HL-60 (cell line): ENCODE measurements at regions not wholly inside any gene's neighbourhood (a gene's known extent, or its start where the extent isn't known, plus 50 kb on each side); places are given as distances from the start of the nearest gene placed in this dataset.

Experiments used
- DNase-seq, 2 experiments: peaks; one replicate each; pipeline ENCODE4 v3.0.0-alpha.2; 2010 to 2020; ENCODE audit warnings: low read depth in 1 of 2, low spot score in 1 of 2
- H3K27ac ChIP-seq: fragments of 250-450 bp; sonication (Bioruptor Pico); replicated peaks from 2 replicates; pipeline ENCODE4 v1.5.1; 2020; ENCODE audit warnings: mild to moderate bottlenecking, moderate library complexity
- H3K27me3 ChIP-seq: fragments of 250-450 bp; sonication (Bioruptor Pico); 2 replicates; pipeline ENCODE4 v1.5.1; 2021; ENCODE audit warnings: mild to moderate bottlenecking, moderate library complexity; ENCODE audit not compliant: insufficient read depth, poor library complexity, severe bottlenecking
- H3K4me3 ChIP-seq: replicated peaks from 2 replicates; pipeline ENCODE4 v1.5.1; 2011; ENCODE audit warnings: mild to moderate bottlenecking, control low read depth, low read length; ENCODE audit not compliant: insufficient read depth
- CTCF ChIP-seq: IDR thresholded peaks from one replicate; pipeline ENCODE4 v1.5.1; 2011; ENCODE audit warnings: low read length, control low read depth, inconsistent platforms; ENCODE audit not compliant: insufficient read depth
- GABPA ChIP-seq: IDR thresholded peaks from 2 replicates; pipeline ENCODE4 v1.6.1; 2012; ENCODE audit warnings: low read depth
- POLR2AphosphoS5 ChIP-seq: IDR thresholded peaks from 2 replicates; pipeline ENCODE4 v1.6.1; 2012; ENCODE audit warnings: low read depth
- REST ChIP-seq: IDR thresholded peaks from 2 replicates; pipeline ENCODE4 v1.6.1; 2012; ENCODE audit warnings: low read depth; ENCODE audit not compliant: insufficient replicate concordance
- SPI1 ChIP-seq: IDR thresholded peaks from 2 replicates; pipeline ENCODE4 v1.6.1; 2012; ENCODE audit warnings: low read depth, mild to moderate bottlenecking, borderline replicate concordance

GRCh38 chr6:4396044-4396443 lies 260.7 kb upstream of the ECI2 start:
- Histone ChIP-seq H3K27ac (no peak overlapping the region), H3K27me3 (no peaks in the 10 kb centered on the region), H3K4me3 (no peak overlapping the region)
- TF ChIP-seq POLR2AphosphoS5 (no peak), CTCF (no peak), GABPA (no peak), SPI1 (no peak), REST (no peak)
- no peak for DNase-seq

GRCh38 chr6:4395386-4395785 lies 260.0 kb upstream of the ECI2 start:
- no peaks in the 10 kb centered on the region for H3K27me3 ChIP-seq
- no peak overlapping the region for H3K27ac ChIP-seq
- TF ChIP-seq CTCF, result no peak
- TF ChIP-seq POLR2AphosphoS5, result no peak
- no peak for TF ChIP-seq REST
- TF ChIP-seq GABPA, result no peak
- no peak for TF ChIP-seq SPI1
- no peak for DNase-seq
- no peak overlapping the region for H3K4me3 ChIP-seq

- no peak overlapping the region for H3K27ac ChIP-seq
- peak in 1 of 2 experiments; percentile 5 for DNase-seq
- no peaks in the 10 kb centered on the region for H3K27me3 ChIP-seq
- no peak for TF ChIP-seq CTCF
- no peak overlapping the region for H3K4me3 ChIP-seq
Measured at GRCh38 chr6:4394786-4395185, 259.4 kb upstream of the ECI2 start.

GRCh38 chr6:4388675-4389074 lies 253.3 kb upstream of the ECI2 start:
- Histone ChIP-seq H3K27me3 (no peaks in the 10 kb centered on the region), H3K27ac (no peak overlapping the region), H3K4me3 (no peak overlapping the region)
- DNase-seq, result no peak
- TF ChIP-seq POLR2AphosphoS5, result no peak

- TF ChIP-seq POLR2AphosphoS5, result no peak
- TF ChIP-seq CTCF, result no peak
- TF ChIP-seq REST, result no peak
- TF ChIP-seq SPI1, result no peak
- no peak for TF ChIP-seq GABPA
- Histone ChIP-seq H3K27ac (no peak overlapping the region), H3K27me3 (no peaks in the 10 kb centered on the region), H3K4me3 (no peak overlapping the region)
- no peak for DNase-seq
Measured at GRCh38 chr6:4384656-4385055, 249.3 kb upstream of the ECI2 start.
